ENCODE measurements at regions not wholly inside any gene's neighbourhood (a gene's known extent, or its start where the extent isn't known, plus 50 kb on each side); places are given as distances from the start of the nearest gene placed in this dataset.

DNA sequence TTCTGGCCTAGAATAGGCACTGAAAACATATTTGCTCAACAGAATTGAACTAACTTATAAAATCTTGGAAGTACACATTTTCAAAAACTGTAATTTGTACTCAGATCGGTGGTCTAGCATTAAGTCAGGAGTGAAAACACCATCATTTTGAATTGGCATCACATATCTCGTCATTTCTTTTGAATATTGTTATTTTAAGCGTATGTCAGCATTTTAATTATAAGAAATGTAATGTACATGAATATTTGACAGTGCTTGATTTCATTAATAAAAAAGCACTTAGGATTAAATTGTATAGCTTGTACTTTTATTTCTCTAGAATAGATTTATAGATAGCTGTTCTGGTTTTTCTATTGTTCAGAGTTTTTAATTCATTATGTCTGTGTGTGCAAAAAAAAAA is 892.2 kb downstream of the BCL11B start:
- ChIA-PET CTCF (no interaction called here), POLR2A (ENCODE audit: unreplicated experiment) (no interaction called here)
- Histone ChIP-seq H3K23ac (ENCODE audit: low read depth, low read length) (no peak overlapping the region), H4K91ac (ENCODE audit: insufficient read depth, low read depth, low read length) (no peak overlapping the region), H3K9ac (ENCODE audit: low read depth, low read length) (no peak overlapping the region), H4K5ac (ENCODE audit: low read depth, low read length) (no peak overlapping the region), H3K18ac (ENCODE audit: low read depth, low read length) (no peak overlapping the region), H2AK5ac (ENCODE audit: low read depth, low read length) (no peak overlapping the region), H3K9me3 (ENCODE audit: control insufficient read depth, insufficient read depth, low read length) (peaks cover 26% of the 10 kb centered on the region), H2BK20ac (ENCODE audit: low read depth, low read length) (no peak overlapping the region), H3K14ac (replicated peaks; ENCODE audit: low read depth, low read length) (no peak overlapping the region), H3K4me2 (ENCODE audit: low read depth, low read length) (no peak overlapping the region), H3K56ac (ENCODE audit: extremely low read depth, insufficient read depth, low read length) (no peak overlapping the region), H3K27ac (ENCODE audit: insufficient read depth, low read length) (no peak overlapping the region), H4K20me1 (ENCODE audit: insufficient read depth, low read length) (no peaks in the 10 kb centered on the region), H3K27me3 (ENCODE audit: control insufficient read depth, insufficient read depth, low read length) (no peaks in the 10 kb centered on the region), H2BK5ac (ENCODE audit: low read depth, low read length, poor library complexity, severe bottlenecking) (no peak overlapping the region), H3K36me3 (ENCODE audit: control insufficient read depth, insufficient read depth, low read length) (no peaks in the 10 kb centered on the region), H2BK15ac (ENCODE audit: low read depth, low read length) (no peak overlapping the region), H2BK120ac (ENCODE audit: low read depth, low read length) (no peak overlapping the region), H3K4me1 (ENCODE audit: control insufficient read depth, insufficient read depth, low read length) (no peaks in the 10 kb centered on the region), H3K9me1 (ENCODE audit: insufficient read depth, low read length) (no peaks in the 10 kb centered on the region), H3K4ac (ENCODE audit: low read depth, low read length) (no peak overlapping the region), H3K79me1 (ENCODE audit: low read depth in 1 of 2, low read length in 2 of 2) (no peaks in the 10 kb centered on the region), H3K4me3 (ENCODE audit: insufficient read depth, low read depth, low read length) (no peak overlapping the region), H2AK9ac (replicated peaks; ENCODE audit: low read depth, low read length, poor library complexity) (no peak overlapping the region), H2AFZ (replicated peaks; ENCODE audit: low read length, poor library complexity) (no peak overlapping the region), H4K8ac (ENCODE audit: low read depth in 2 of 2, low read length in 2 of 2) (no peak overlapping the region)
- intact Hi-C loops (cut with micrococcal nuclease) (no loop called here), dilution Hi-C loops (cut with HindIII; ENCODE audit: low sequenced_read_pairs, unreplicated experiment) (no loop called here), in situ Hi-C loops (cut with MboI; ENCODE audit: low sequenced_read_pairs) (no loop called here)
- no peak for TF ChIP-seq FOS (IDR thresholded peaks at IDR 0.05; ENCODE audit: low read depth, low read length)
- no peak for TF ChIP-seq MAZ (IDR thresholded peaks at IDR 0.05; ENCODE audit: borderline replicate concordance, low read depth, low read length)
- TF ChIP-seq MAFK (IDR thresholded peaks at IDR 0.05; ENCODE audit: low read depth, low read length): peak; percentile 89
- TF ChIP-seq, protein P1, sequence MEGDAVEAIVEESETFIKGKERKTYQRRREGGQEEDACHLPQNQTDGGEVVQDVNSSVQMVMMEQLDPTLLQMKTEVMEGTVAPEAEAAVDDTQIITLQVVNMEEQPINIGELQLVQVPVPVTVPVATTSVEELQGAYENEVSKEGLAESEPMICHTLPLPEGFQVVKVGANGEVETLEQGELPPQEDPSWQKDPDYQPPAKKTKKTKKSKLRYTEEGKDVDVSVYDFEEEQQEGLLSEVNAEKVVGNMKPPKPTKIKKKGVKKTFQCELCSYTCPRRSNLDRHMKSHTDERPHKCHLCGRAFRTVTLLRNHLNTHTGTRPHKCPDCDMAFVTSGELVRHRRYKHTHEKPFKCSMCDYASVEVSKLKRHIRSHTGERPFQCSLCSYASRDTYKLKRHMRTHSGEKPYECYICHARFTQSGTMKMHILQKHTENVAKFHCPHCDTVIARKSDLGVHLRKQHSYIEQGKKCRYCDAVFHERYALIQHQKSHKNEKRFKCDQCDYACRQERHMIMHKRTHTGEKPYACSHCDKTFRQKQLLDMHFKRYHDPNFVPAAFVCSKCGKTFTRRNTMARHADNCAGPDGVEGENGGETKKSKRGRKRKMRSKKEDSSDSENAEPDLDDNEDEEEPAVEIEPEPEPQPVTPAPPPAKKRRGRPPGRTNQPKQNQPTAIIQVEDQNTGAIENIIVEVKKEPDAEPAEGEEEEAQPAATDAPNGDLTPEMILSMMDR (conservative IDR thresholded peaks at IDR 0.05; ENCODE audit: low read depth, low read length): no peak
- no TSS peak for BruUV-seq (replicated peaks)
- no peak for ATAC-seq (ENCODE audit: low read depth)
- no CpG with 5 or more reads among the region's 3 CpGs for WGBS, 2 experiments (ENCODE audit: extremely low coverage in 2 of 2, insufficient read length in 1 of 2)
- DNase-seq: no peak

Data from IMR-90 (cell line).